HL-60 (cell line): ENCODE measurements at regions not wholly inside any gene's neighbourhood (a gene's known extent, or its start where the extent isn't known, plus 50 kb on each side); places are given as distances from the start of the nearest gene placed in this dataset.

ENCODE experiments used
- DNase-seq, 2 experiments: peaks; one replicate each; pipeline ENCODE4 v3.0.0-alpha.2; 2010 to 2020; ENCODE audit warnings: low read depth in 1 of 2, low spot score in 1 of 2
- H3K27ac ChIP-seq: fragments of 250-450 bp; sonication (Bioruptor Pico); replicated peaks from 2 replicates; pipeline ENCODE4 v1.5.1; 2020; ENCODE audit warnings: mild to moderate bottlenecking, moderate library complexity
- H3K27me3 ChIP-seq: fragments of 250-450 bp; sonication (Bioruptor Pico); 2 replicates; pipeline ENCODE4 v1.5.1; 2021; ENCODE audit warnings: mild to moderate bottlenecking, moderate library complexity; ENCODE audit not compliant: insufficient read depth, poor library complexity, severe bottlenecking
- H3K4me3 ChIP-seq: replicated peaks from 2 replicates; pipeline ENCODE4 v1.5.1; 2011; ENCODE audit warnings: mild to moderate bottlenecking, control low read depth, low read length; ENCODE audit not compliant: insufficient read depth
- CTCF ChIP-seq: IDR thresholded peaks from one replicate; pipeline ENCODE4 v1.5.1; 2011; ENCODE audit warnings: low read length, control low read depth, inconsistent platforms; ENCODE audit not compliant: insufficient read depth
- GABPA ChIP-seq: IDR thresholded peaks from 2 replicates; pipeline ENCODE4 v1.6.1; 2012; ENCODE audit warnings: low read depth
- POLR2AphosphoS5 ChIP-seq: IDR thresholded peaks from 2 replicates; pipeline ENCODE4 v1.6.1; 2012; ENCODE audit warnings: low read depth
- REST ChIP-seq: IDR thresholded peaks from 2 replicates; pipeline ENCODE4 v1.6.1; 2012; ENCODE audit warnings: low read depth; ENCODE audit not compliant: insufficient replicate concordance
- SPI1 ChIP-seq: IDR thresholded peaks from 2 replicates; pipeline ENCODE4 v1.6.1; 2012; ENCODE audit warnings: low read depth, mild to moderate bottlenecking, borderline replicate concordance

- no peak overlapping the region for H3K27ac ChIP-seq
- no peak overlapping the region for H3K4me3 ChIP-seq
- H3K27me3 ChIP-seq = no peaks in the 10 kb centered on the region
- no peak for DNase-seq
- no peak for TF ChIP-seq SPI1
- TF ChIP-seq CTCF = no peak
- TF ChIP-seq REST = no peak
- no peak for TF ChIP-seq POLR2AphosphoS5
- no peak for TF ChIP-seq GABPA
Observed at GRCh38 chr2:120419073-120419472, 73.1 kb downstream of the INHBB start.

GRCh38 chr2:120419955-120420354 is 74.0 kb downstream of the INHBB start:
- TF ChIP-seq GABPA = no peak
- TF ChIP-seq REST = no peak
- no peak for TF ChIP-seq CTCF
- TF ChIP-seq SPI1 = no peak
- TF ChIP-seq POLR2AphosphoS5 = no peak
- Histone ChIP-seq H3K4me3 (no peak overlapping the region), H3K27ac (no peak overlapping the region), H3K27me3 (no peaks in the 10 kb centered on the region)
- DNase-seq = no peak

- no peaks in the 10 kb centered on the region for H3K27me3 ChIP-seq
- no peak overlapping the region for H3K4me3 ChIP-seq
- DNase-seq = no peak
- no peak overlapping the region for H3K27ac ChIP-seq
- no peak for TF ChIP-seq CTCF
- TF ChIP-seq SPI1 = no peak
- no peak for TF ChIP-seq GABPA
- no peak for TF ChIP-seq REST
- TF ChIP-seq POLR2AphosphoS5 = no peak
Observed at GRCh38 chr2:120421126-120421829, 75.3 kb downstream of the INHBB start.
